SU-DHL-6 (cell line): ENCODE measurements at regions not wholly inside any gene's neighbourhood (a gene's known extent, or its start where the extent isn't known, plus 50 kb on each side); places are given as distances from the start of the nearest gene placed in this dataset.

Experiments
- EZH2phosphoT487 ChIP-seq: fragments of 200-600 bp; sonication (generic), shearing (Covaris generic); conservative IDR thresholded peaks from 2 replicates; pipeline ENCODE4 v1.6.1; 2018; ENCODE audit warnings: mild to moderate bottlenecking, antibody characterized with exemption, low read length, moderate library complexity, mixed read lengths
- TF ChIP-seq, protein P1 (sequence below): fragments of 200-600 bp; sonication (generic); IDR thresholded peaks from one replicate; pipeline ENCODE4 v1.5.1; 2017; ENCODE audit warnings: antibody characterized with exemption, mild to moderate bottlenecking, low read length, moderate library complexity; ENCODE audit not compliant: insufficient read depth, poor library complexity, severe bottlenecking

DNA sequence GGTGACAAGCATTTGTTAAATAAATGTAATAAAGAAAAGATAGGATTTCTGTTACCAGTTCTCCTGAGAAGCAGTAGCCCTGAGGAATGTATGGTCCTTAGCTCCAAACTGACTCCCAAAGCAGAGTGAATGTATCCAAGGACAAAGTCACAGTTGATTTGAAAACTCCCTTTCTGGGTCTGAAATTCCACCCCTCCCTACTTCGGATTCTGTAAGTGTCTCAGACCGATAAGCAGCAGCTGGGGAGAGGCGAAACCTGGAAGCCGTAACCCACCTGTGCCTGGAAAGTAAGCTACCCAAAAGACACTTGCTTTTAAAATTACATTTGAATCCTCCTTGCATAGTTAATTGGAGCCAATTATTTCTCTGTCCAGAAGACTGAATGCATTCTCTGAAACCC is 122.9 kb upstream of the FRMD4A start:
- TF ChIP-seq, protein P1, sequence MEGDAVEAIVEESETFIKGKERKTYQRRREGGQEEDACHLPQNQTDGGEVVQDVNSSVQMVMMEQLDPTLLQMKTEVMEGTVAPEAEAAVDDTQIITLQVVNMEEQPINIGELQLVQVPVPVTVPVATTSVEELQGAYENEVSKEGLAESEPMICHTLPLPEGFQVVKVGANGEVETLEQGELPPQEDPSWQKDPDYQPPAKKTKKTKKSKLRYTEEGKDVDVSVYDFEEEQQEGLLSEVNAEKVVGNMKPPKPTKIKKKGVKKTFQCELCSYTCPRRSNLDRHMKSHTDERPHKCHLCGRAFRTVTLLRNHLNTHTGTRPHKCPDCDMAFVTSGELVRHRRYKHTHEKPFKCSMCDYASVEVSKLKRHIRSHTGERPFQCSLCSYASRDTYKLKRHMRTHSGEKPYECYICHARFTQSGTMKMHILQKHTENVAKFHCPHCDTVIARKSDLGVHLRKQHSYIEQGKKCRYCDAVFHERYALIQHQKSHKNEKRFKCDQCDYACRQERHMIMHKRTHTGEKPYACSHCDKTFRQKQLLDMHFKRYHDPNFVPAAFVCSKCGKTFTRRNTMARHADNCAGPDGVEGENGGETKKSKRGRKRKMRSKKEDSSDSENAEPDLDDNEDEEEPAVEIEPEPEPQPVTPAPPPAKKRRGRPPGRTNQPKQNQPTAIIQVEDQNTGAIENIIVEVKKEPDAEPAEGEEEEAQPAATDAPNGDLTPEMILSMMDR = no peak
- TF ChIP-seq EZH2phosphoT487 = no peak
